BE2C (cell line): ENCODE measurements at regions not wholly inside any gene's neighbourhood (a gene's known extent, or its start where the extent isn't known, plus 50 kb on each side); places are given as distances from the start of the nearest gene placed in this dataset.

Experiments used
- DNase-seq: peaks from one replicate; pipeline ENCODE4 v3.0.0-alpha.2; 2020
- H3K27me3 ChIP-seq: fragments of 250-450 bp; sonication (Bioruptor Pico); 2 replicates; pipeline ENCODE4 v1.5.1; 2020; ENCODE audit warnings: mild to moderate bottlenecking
- H3K36me3 ChIP-seq: fragments of 250-450 bp; sonication (Bioruptor Pico); 2 replicates; pipeline ENCODE4 v1.5.1; 2020; ENCODE audit warnings: mild to moderate bottlenecking
- H3K4me1 ChIP-seq: fragments of 250-450 bp; sonication (Bioruptor Pico); 2 replicates; pipeline ENCODE4 v1.5.1; 2020
- H3K4me3 ChIP-seq: 2 replicates; pipeline ENCODE4 v1.5.1; 2011; ENCODE audit warnings: low read depth, low read length
- H3K9me3 ChIP-seq: fragments of 250-450 bp; sonication (Bioruptor Pico); 2 replicates; pipeline ENCODE4 v1.5.1; 2020
- TF ChIP-seq, protein P1 (sequence below): IDR thresholded peaks from 2 replicates; pipeline ENCODE4 v1.5.1; 2012; ENCODE audit warnings: mild to moderate bottlenecking, low read depth, low read length

DNA sequence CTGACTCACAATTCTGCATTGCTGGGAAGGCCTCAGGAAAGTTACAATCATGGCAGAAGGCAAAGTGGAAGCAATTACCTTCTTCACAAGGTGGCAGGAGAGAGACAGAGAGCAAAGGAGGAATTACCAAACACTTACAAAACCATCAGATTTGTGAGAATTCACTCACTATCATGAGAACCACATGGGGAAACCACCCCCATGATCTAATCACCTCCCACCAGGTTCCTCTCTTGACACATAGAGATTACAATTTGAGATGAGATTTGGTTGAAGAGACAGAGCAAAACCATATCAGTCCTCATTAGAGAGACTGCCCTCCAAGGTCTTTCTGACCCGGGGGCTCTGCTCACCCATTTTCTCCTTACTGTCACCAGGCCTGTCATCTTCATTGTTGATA is 1582.3 kb upstream of the TMEM132C start:
- no peaks in the 10 kb centered on the region; the same call in 1 of the 2 replicates for H3K9me3 ChIP-seq
- TF ChIP-seq, protein P1, sequence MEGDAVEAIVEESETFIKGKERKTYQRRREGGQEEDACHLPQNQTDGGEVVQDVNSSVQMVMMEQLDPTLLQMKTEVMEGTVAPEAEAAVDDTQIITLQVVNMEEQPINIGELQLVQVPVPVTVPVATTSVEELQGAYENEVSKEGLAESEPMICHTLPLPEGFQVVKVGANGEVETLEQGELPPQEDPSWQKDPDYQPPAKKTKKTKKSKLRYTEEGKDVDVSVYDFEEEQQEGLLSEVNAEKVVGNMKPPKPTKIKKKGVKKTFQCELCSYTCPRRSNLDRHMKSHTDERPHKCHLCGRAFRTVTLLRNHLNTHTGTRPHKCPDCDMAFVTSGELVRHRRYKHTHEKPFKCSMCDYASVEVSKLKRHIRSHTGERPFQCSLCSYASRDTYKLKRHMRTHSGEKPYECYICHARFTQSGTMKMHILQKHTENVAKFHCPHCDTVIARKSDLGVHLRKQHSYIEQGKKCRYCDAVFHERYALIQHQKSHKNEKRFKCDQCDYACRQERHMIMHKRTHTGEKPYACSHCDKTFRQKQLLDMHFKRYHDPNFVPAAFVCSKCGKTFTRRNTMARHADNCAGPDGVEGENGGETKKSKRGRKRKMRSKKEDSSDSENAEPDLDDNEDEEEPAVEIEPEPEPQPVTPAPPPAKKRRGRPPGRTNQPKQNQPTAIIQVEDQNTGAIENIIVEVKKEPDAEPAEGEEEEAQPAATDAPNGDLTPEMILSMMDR: no peak

GRCh38 chr12:126685636-126686035 is 1581.3 kb upstream of the TMEM132C start:
- no peak overlapping the region for H3K4me3 ChIP-seq
- H3K9me3 ChIP-seq: no peaks in the 10 kb centered on the region
- no peak for DNase-seq
- H3K36me3 ChIP-seq: no peaks in the 10 kb centered on the region
- TF ChIP-seq, protein P1: no peak
- no peaks in the 10 kb centered on the region for H3K4me1 ChIP-seq
- H3K27me3 ChIP-seq: no peaks in the 10 kb centered on the region

More for the DNA sequence above, 1582.3 kb upstream of the TMEM132C start:
- no peaks in the 10 kb centered on the region for H3K27me3 ChIP-seq
- DNase-seq: no peak
- no peak overlapping the region for H3K4me3 ChIP-seq
- H3K4me1 ChIP-seq: no peaks in the 10 kb centered on the region
- no peaks in the 10 kb centered on the region for H3K36me3 ChIP-seq

- H3K9me3 ChIP-seq: no peaks in the 10 kb centered on the region; the same call in 1 of the 2 replicates
- TF ChIP-seq, protein P1: no peak
Measured at GRCh38 chr12:126688556-126688955, 1578.4 kb upstream of the TMEM132C start.

GRCh38 chr12:126700096-126700495 is 1566.9 kb upstream of the TMEM132C start:
- Histone ChIP-seq H3K36me3 (no peaks in the 10 kb centered on the region), H3K4me1 (no peaks in the 10 kb centered on the region), H3K27me3 (no peaks in the 10 kb centered on the region), H3K9me3 (no peaks in the 10 kb centered on the region; the same call in 1 of the 2 replicates), H3K4me3 (no peak overlapping the region)
- TF ChIP-seq, protein P1: no peak
- no peak for DNase-seq

More at GRCh38 chr12:126688556-126688955, 1578.4 kb upstream of the TMEM132C start:
- Histone ChIP-seq H3K36me3 (no peaks in the 10 kb centered on the region), H3K4me1 (no peaks in the 10 kb centered on the region), H3K27me3 (no peaks in the 10 kb centered on the region), H3K4me3 (no peak overlapping the region)
- no peak for DNase-seq

DNA sequence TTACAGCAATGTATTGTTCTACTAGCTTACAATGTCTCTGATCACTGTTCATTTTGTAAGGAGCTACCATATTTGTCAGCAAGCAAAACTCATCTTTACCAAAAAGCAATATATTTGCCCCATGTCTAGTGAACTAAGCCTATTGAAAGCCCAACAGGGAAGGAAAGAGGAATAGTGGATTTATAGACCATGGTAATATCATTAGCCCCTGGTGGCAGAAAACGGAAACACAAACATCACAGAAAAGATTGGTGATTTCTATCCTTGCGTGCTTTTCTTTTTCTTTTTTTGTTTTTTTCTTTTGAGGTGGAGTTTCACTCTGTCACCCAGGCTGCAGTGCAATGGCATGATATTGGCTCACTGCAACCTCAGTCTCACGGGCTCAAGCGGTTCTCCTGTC is 1562.4 kb upstream of the TMEM132C start:
- Histone ChIP-seq H3K4me1 (no peaks in the 10 kb centered on the region), H3K9me3 (no peaks in the 10 kb centered on the region; the same call in 1 of the 2 replicates), H3K27me3 (no peaks in the 10 kb centered on the region), H3K36me3 (no peaks in the 10 kb centered on the region), H3K4me3 (no peak overlapping the region)
- TF ChIP-seq, protein P1: no peak
- DNase-seq: no peak

DNA sequence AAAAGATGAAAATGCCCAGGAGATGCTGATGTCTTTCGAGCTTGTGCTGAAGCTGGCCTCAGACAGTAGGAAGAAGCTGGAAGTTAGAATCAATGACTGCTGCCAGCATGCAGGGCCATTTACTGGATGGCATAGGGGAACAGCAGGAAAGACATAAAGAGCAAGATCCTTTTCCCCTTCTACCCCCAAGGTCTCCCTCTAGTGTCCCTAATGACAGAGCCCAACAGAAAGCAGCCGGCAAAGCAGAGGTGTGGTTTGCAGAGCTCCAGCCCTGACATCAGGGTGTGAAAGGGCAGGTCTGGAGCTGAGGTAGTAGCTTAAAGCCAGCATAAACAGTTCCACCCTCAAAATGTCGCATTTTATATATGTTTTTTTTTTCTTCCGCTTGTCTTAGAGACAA is 1560.7 kb upstream of the TMEM132C start:
- TF ChIP-seq, protein P1: no peak
- H3K27me3 ChIP-seq: no peaks in the 10 kb centered on the region
- no peaks in the 10 kb centered on the region for H3K36me3 ChIP-seq
- DNase-seq: no peak
- H3K4me3 ChIP-seq: no peak overlapping the region
- no peaks in the 10 kb centered on the region for H3K9me3 ChIP-seq
- no peaks in the 10 kb centered on the region for H3K4me1 ChIP-seq
